ENCODE measurements at regions not wholly inside any gene's neighbourhood (a gene's known extent, or its start where the extent isn't known, plus 50 kb on each side); places are given as distances from the start of the nearest gene placed in this dataset.

GRCh38 chr7:50164559-50165170 is 71.6 kb upstream of the ZPBP start:
- no peak for DNase-seq

GRCh38 chr7:50160206-50160605 is 67.2 kb upstream of the ZPBP start:
- no peak for DNase-seq

- no peak for DNase-seq
Measured at GRCh38 chr7:50159154-50159553, 66.1 kb upstream of the ZPBP start.

GRCh38 chr7:50156706-50157105 is 63.7 kb upstream of the ZPBP start:
- no peak for DNase-seq

GRCh38 chr7:50156163-50156562 is 63.1 kb upstream of the ZPBP start:
- DNase-seq, result no peak

GRCh38 chr7:50155755-50156154 is 62.7 kb upstream of the ZPBP start:
- DNase-seq, result no peak

- DNase-seq, result no peak
Measured at GRCh38 chr7:50153995-50154394, 60.9 kb upstream of the ZPBP start.

- DNase-seq, result no peak
Measured at GRCh38 chr7:50153148-50153547, 60.1 kb upstream of the ZPBP start.

- DNase-seq, result no peak
Measured at GRCh38 chr7:50152486-50152885, 59.4 kb upstream of the ZPBP start.

- DNase-seq, result no peak
Measured at GRCh38 chr7:50151661-50152060, 58.6 kb upstream of the ZPBP start.

- DNase-seq, result no peak
Measured at GRCh38 chr7:50151001-50151400, 58.0 kb upstream of the ZPBP start.

GRCh38 chr7:50149369-50149768 is 56.3 kb upstream of the ZPBP start:
- no peak for DNase-seq

- DNase-seq, result no peak
Measured at GRCh38 chr7:50147951-50148808, 55.1 kb upstream of the ZPBP start.

GRCh38 chr7:50146692-50147091 is 53.6 kb upstream of the ZPBP start:
- no peak for DNase-seq

GRCh38 chr7:50145801-50146338 is 52.8 kb upstream of the ZPBP start:
- no peak for DNase-seq

GRCh38 chr7:50145226-50145625 is 52.2 kb upstream of the ZPBP start:
- no peak for DNase-seq
